Tibial artery (tissue), 4 donors: ENCODE measurements at regions not wholly inside any gene's neighbourhood (a gene's known extent, or its start where the extent isn't known, plus 50 kb on each side); places are given as distances from the start of the nearest gene placed in this dataset.

Source experiments
- DNase-seq, 2 donors: peaks; one replicate each; pipeline ENCODE4 v3.0.0-alpha.2; 2019
- H3K27ac ChIP-seq, 2 donors: fragments of 200-600 bp; sonication (generic) in 1 of 2; 1 replicate in 1 of 2; 2 replicates in 1 of 2; pipeline ENCODE4 v1.5.1; 2018 to 2019; ENCODE audit warnings: mild to moderate bottlenecking in 1 of 2
- H3K27me3 ChIP-seq, 2 donors: fragments of 200-600 bp; sonication (generic) in 1 of 2; one replicate each; pipeline versions ENCODE4 v1.5.1 to v1.6.0; 2016 to 2019
- H3K36me3 ChIP-seq, 3 donors: fragments of 200-600 bp; sonication (generic) in 2 of 3; one replicate each; pipeline ENCODE4 v1.5.1; 2016 to 2019; ENCODE audit warnings: mild to moderate bottlenecking in 2 of 3
- H3K4me1 ChIP-seq, 4 donors: fragments of 200-600 bp; sonication (generic) in 2 of 4; 1 replicate in 3 of 4; 2 replicates in 1 of 4; pipeline ENCODE4 v1.5.1; 2016 to 2019
- H3K4me3 ChIP-seq, 2 donors: fragments of 200-600 bp; sonication (generic) in 1 of 2; 1 replicate in 1 of 2; 2 replicates in 1 of 2; pipeline ENCODE4 v1.5.1; 2018 to 2019; ENCODE audit warnings: mild to moderate bottlenecking in 2 of 2
- H3K9me3 ChIP-seq, 3 donors: fragments of 200-600 bp; sonication (generic) in 1 of 3; one replicate each; pipeline ENCODE4 v1.5.1; 2016 to 2019
- intact Hi-C: fragments of 100-400 bp; cut with DNase I; formaldehyde crosslinking; loops from one replicate; pipeline ENCODE4 v1.15.0; 2023; ENCODE audit warnings: low total_unique reads
- TF ChIP-seq, protein P1 (sequence below), 2 experiments: fragments of 200-600 bp in 1 of 2; fragments of 450-650 bp in 1 of 2; IDR thresholded peaks; one replicate each; pipeline ENCODE4 v1.5.1; 2017 to 2019; ENCODE audit warnings: antibody characterized with exemption in 2 of 2, mild to moderate bottlenecking in 1 of 2, moderate library complexity in 1 of 2

DNA sequence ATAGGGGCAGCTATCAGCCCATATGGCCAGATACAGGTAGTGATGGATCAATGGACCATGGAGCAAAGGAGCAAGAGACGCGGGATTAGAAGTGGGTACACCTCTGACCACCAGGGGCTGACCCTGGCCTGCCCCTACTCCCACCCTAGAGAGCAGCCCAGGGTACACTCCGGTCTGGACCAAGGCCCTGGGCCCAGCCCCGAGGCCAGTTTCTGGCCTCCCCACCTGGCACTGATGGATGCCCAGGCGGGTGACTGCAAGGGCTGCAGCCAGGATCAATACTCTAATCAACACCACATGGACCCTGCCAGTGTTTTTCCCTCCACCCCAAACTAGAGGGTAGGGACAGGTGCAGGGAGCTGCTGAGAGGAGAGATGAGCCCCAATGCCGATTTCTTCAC lies 74.1 kb upstream of the NECTIN1 start:
- intact Hi-C loops: no loop called here
- Histone ChIP-seq H3K4me3 (no peak overlapping the region), H3K4me1 (no peaks in the 10 kb centered on the region), H3K27me3 (peaks cover 0 to 8% of the 10 kb centered on the region in 2 donors), H3K9me3 (no peaks in the 10 kb centered on the region), H3K36me3 (no peaks in the 10 kb centered on the region), H3K27ac (no peak overlapping the region)
- TF ChIP-seq, protein P1, sequence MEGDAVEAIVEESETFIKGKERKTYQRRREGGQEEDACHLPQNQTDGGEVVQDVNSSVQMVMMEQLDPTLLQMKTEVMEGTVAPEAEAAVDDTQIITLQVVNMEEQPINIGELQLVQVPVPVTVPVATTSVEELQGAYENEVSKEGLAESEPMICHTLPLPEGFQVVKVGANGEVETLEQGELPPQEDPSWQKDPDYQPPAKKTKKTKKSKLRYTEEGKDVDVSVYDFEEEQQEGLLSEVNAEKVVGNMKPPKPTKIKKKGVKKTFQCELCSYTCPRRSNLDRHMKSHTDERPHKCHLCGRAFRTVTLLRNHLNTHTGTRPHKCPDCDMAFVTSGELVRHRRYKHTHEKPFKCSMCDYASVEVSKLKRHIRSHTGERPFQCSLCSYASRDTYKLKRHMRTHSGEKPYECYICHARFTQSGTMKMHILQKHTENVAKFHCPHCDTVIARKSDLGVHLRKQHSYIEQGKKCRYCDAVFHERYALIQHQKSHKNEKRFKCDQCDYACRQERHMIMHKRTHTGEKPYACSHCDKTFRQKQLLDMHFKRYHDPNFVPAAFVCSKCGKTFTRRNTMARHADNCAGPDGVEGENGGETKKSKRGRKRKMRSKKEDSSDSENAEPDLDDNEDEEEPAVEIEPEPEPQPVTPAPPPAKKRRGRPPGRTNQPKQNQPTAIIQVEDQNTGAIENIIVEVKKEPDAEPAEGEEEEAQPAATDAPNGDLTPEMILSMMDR (IDR thresholded peaks at IDR 0.05): no peak
- no peak for DNase-seq

DNA sequence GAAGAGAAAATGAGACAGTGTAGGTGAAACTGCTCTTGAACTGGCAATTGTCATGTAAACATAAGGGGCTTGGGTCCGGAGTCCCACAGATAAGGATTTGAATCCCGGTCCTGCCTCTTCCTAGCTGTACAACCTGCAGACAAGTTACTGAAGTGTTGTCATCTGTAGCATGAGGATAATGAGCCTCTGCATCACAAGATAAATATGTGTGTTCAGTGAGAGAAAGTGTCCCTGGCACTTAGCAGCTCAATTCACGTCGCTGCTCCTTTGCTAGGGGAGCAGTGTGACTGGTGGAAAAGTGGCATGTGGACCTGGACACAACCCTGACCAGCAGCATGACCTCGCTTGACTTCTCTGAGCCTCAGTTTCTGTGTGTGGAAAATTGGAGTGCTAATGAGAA lies 73.7 kb upstream of the NECTIN1 start:
- peaks cover 0 to 5% of the 10 kb centered on the region in 2 donors for H3K27me3 ChIP-seq
- no peak for DNase-seq
- H3K4me1 ChIP-seq: no peaks in the 10 kb centered on the region
- intact Hi-C loops: no loop called here
- no peak overlapping the region for H3K27ac ChIP-seq
- H3K36me3 ChIP-seq: no peaks in the 10 kb centered on the region
- no peak overlapping the region for H3K4me3 ChIP-seq
- no peaks in the 10 kb centered on the region for H3K9me3 ChIP-seq
- TF ChIP-seq, protein P1 (IDR thresholded peaks at IDR 0.05): no peak

DNA sequence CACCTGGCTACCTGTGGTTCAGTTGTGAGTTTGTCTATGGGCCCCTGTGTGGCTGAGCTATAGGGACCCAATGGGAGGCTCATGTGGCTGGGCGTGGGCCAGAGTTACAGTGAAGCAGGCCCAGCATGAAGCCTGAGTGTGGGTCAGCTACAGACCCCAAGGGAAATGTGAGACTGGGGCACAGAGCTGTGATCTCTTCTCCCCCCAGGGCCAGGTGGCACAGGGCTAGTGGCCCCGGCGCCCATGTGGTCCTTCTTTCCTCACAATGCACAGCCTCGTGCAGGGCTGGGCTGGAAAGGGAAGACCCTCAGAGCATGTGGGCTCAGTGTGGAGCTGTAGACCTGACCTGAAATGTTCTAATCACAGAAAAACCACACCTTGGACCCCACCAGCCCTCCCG lies 71.6 kb upstream of the NECTIN1 start:
- DNase-seq: peak in 1 of 2 donors; percentile 32
- Histone ChIP-seq H3K27me3 (no peaks in the 10 kb centered on the region), H3K4me1 (no peaks in the 10 kb centered on the region), H3K4me3 (no peak overlapping the region), H3K36me3 (no peaks in the 10 kb centered on the region), H3K27ac (no peak overlapping the region), H3K9me3 (no peaks in the 10 kb centered on the region)
- TF ChIP-seq, protein P1 (IDR thresholded peaks at IDR 0.05): no peak
- intact Hi-C loops: no loop called here

DNA sequence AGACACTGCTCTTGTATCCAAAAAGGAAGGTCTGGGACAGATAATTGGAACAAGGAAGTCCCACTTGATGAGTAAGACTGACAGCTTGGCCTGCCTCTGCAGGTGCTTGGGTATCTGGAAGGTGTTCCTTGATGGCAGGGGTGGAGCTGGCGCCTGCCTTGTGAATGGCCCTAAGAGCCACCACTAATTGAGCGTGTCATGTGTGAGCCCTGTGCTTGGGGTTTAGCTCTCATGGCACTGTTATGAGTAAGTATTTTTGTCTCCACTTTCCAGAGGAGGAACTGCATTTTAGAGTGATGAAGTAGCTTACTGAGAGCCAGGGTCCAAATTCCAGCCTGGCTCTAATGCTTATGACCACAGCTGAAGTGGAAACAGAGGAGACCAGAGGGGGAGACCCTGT lies 71.2 kb upstream of the NECTIN1 start:
- no peak for DNase-seq

DNA sequence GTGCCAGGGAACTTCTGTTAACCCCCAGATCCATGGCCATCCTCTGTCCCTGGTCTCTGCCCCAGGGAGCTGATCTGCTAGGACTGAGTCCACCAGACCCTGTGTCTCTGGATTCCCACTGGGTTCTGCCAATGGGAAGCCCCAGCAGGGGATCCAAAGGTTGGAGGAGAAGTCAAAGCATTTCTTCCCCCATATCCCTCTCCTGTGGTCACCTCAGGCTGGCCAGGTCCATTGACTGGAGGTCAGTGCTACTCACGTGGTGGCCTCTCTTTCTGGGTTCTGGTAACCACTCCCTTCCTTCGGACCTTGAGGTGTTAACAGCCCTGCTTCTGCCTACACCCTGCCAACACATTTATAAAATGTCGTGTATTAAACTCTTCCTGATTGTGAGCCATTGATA lies 69.7 kb upstream of the NECTIN1 start:
- Histone ChIP-seq H3K4me3 (no peak overlapping the region), H3K36me3 (no peaks in the 10 kb centered on the region), H3K27me3 (no peaks in the 10 kb centered on the region), H3K4me1 (no peaks in the 10 kb centered on the region), H3K27ac (no peak overlapping the region), H3K9me3 (no peaks in the 10 kb centered on the region)
- TF ChIP-seq, protein P1 (IDR thresholded peaks at IDR 0.05): no peak
- DNase-seq: no peak
- intact Hi-C loops: no loop called here

More for the DNA sequence above, 71.2 kb upstream of the NECTIN1 start:
- TF ChIP-seq, protein P1 (IDR thresholded peaks at IDR 0.05): no peak
- H3K27ac ChIP-seq: no peak overlapping the region
- no peak overlapping the region for H3K4me3 ChIP-seq
- H3K9me3 ChIP-seq: no peaks in the 10 kb centered on the region
- intact Hi-C loops: no loop called here
- no peaks in the 10 kb centered on the region for H3K36me3 ChIP-seq
- H3K4me1 ChIP-seq: no peaks in the 10 kb centered on the region
- H3K27me3 ChIP-seq: no peaks in the 10 kb centered on the region

DNA sequence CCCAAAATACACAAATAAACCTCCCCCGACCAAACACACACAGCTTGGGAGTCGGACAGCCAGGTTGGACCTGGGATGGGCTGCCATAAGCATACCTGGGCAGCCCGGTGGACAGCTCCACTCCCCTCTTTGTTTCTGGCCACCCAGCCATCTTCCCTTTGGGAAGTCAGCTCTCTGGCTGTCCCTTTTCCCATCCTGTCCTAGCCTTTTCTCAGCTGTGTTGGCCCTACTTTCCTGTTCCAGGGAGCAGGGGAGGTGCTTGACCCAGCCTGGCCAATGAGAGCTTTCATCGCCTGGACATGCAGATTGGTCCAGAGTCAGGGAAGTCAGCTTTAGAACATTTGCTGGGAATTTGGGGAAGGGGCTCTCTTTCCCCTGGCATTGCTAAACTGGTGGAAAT lies 68.7 kb upstream of the NECTIN1 start:
- Histone ChIP-seq H3K27ac (no peak overlapping the region), H3K9me3 (no peaks in the 10 kb centered on the region), H3K4me1 (no peaks in the 10 kb centered on the region), H3K4me3 (no peak overlapping the region), H3K27me3 (no peaks in the 10 kb centered on the region), H3K36me3 (no peaks in the 10 kb centered on the region)
- DNase-seq: no peak
- intact Hi-C loops: no loop called here
- TF ChIP-seq, protein P1 (IDR thresholded peaks at IDR 0.05): no peak
